Memory B cell (primary cell): ENCODE measurements at regions not wholly inside any gene's neighbourhood (a gene's known extent, or its start where the extent isn't known, plus 50 kb on each side); places are given as distances from the start of the nearest gene placed in this dataset.

Experiments used
- ATAC-seq: fragments of 150-1000 bp; cut with Tn5 transposase; 2 replicates; pipeline ENCODE4 v1.10.0; 2021; ENCODE audit warnings: low read depth, mild to moderate bottlenecking, moderate library complexity
- DNase-seq, 2 donors: peaks; one replicate each; pipeline ENCODE4 v3.0.0; 2022; ENCODE audit warnings: low spot score in 2 of 2
- H3K27ac Mint-ChIP-seq: one replicate; pipeline ENCODE4 v1.8.0; 2022; ENCODE audit warnings: mild to moderate bottlenecking, moderate library complexity, mixed read lengths
- H3K27me3 Mint-ChIP-seq: one replicate; pipeline ENCODE4 v1.8.0; 2022; ENCODE audit warnings: mixed read lengths
- H3K36me3 Mint-ChIP-seq: one replicate; pipeline ENCODE4 v1.8.0; 2022; ENCODE audit warnings: mild to moderate bottlenecking, mixed read lengths
- H3K4me1 Mint-ChIP-seq: one replicate; pipeline ENCODE4 v1.8.0; 2022; ENCODE audit warnings: mixed read lengths
- H3K4me3 Mint-ChIP-seq: one replicate; pipeline ENCODE4 v1.8.0; 2022; ENCODE audit warnings: mild to moderate bottlenecking, moderate library complexity, mixed read lengths
- H3K9me3 Mint-ChIP-seq: one replicate; pipeline ENCODE4 v1.8.0; 2022; ENCODE audit warnings: mixed read lengths

DNA sequence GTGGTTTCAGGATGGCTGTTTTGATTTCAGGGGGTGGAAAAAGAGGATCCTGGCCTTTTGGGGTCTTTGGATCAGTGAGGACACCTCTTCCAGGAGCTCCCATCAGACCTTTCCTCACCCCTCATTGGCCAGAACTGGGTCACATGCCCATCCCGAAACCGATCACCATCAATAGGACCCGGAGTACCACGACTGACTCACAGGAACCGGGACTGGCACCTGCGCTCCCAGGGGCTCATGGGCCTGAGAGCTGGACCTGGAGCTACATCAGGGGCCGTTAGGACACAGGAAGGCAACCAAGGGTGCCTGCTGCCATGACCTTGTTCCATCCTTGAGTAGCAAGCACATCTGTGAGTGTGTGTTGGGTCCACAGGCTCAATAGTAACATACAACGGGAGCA is 180.4 kb downstream of the BMP7 start:
- no peak overlapping the region for H3K27ac Mint-ChIP-seq
- peaks cover 14% of the 10 kb centered on the region for H3K27me3 Mint-ChIP-seq
- no peaks in the 10 kb centered on the region for H3K4me1 Mint-ChIP-seq
- H3K4me3 Mint-ChIP-seq, result no peak overlapping the region
- H3K9me3 Mint-ChIP-seq, result peaks cover 3% of the 10 kb centered on the region
- no peak for ATAC-seq
- no peak for DNase-seq
- H3K36me3 Mint-ChIP-seq, result no peaks in the 10 kb centered on the region

DNA sequence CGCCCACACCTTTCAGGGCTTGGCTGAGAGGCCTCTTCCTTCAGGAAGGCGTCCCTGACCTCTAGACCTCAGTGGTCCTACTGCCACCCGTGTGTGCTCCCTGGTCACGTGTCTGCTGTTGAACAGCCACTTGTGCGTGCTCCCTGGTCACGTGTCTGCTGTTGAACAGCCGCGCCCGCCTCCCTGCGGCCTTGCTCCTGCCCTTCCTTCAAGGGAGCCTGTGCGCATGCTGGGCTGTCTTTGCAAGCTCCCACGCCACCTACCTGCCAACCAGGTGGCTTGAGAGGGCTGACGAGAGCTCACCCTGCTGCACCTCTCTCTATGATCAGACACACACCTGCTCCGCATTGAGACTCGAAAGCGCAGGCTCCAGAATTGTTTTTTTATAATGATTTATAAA is 179.3 kb downstream of the BMP7 start:
- Mint-ChIP-seq H3K4me3 (no peak overlapping the region), H3K27me3 (peaks cover 14% of the 10 kb centered on the region), H3K36me3 (no peaks in the 10 kb centered on the region), H3K27ac (no peak overlapping the region), H3K4me1 (peaks cover 8% of the 10 kb centered on the region), H3K9me3 (peaks cover 5% of the 10 kb centered on the region)
- DNase-seq, result no peak
- no peak for ATAC-seq

GRCh38 chr20:57087705-57088104 is 178.7 kb downstream of the BMP7 start:
- Mint-ChIP-seq H3K4me1 (peaks cover 11% of the 10 kb centered on the region), H3K36me3 (no peaks in the 10 kb centered on the region), H3K27ac (no peak overlapping the region), H3K4me3 (no peak overlapping the region), H3K9me3 (peaks cover 5% of the 10 kb centered on the region), H3K27me3 (peaks cover 18% of the 10 kb centered on the region)
- DNase-seq (no peak), ATAC-seq (no peak)

GRCh38 chr20:57088436-57088835 is 178.0 kb downstream of the BMP7 start:
- Mint-ChIP-seq H3K4me3 (no peak overlapping the region), H3K27me3 (peaks cover 15% of the 10 kb centered on the region), H3K36me3 (no peaks in the 10 kb centered on the region), H3K27ac (no peak overlapping the region), H3K4me1 (peaks cover 11% of the 10 kb centered on the region), H3K9me3 (peaks cover 2% of the 10 kb centered on the region)
- no peak for ATAC-seq
- DNase-seq, result no peak

DNA sequence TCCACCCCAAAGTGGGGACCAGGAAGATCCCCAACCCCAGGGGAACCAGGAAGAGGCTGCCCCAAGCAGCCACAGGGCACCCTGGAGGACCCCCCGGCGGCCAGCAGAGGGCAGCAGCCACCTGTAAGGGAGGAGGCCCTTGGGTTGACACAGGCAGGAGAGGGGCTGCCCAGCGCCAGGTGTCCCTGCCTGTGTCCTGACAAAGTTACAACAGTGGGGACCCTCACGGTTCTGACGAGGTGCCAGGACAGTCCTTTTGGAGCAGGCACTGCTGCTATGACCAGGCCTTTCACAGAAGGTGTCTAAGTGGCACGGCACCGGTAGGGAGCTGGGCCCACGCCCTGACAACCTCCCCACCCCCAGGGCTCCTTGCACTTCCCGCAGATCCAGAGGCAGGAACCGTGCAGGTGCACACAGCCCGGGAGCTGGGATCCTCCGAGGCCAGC is 176.7 kb downstream of the BMP7 start:
- DNase-seq, result peak; percentile 18 to 36
- peaks cover 11% of the 10 kb centered on the region for H3K4me1 Mint-ChIP-seq
- peaks cover 17% of the 10 kb centered on the region for H3K27me3 Mint-ChIP-seq
- no peak overlapping the region for H3K27ac Mint-ChIP-seq
- ATAC-seq, result peak; percentile 63
- H3K9me3 Mint-ChIP-seq, result peaks cover 2% of the 10 kb centered on the region
- no peaks in the 10 kb centered on the region for H3K36me3 Mint-ChIP-seq
- H3K4me3 Mint-ChIP-seq, result no peak overlapping the region

DNA sequence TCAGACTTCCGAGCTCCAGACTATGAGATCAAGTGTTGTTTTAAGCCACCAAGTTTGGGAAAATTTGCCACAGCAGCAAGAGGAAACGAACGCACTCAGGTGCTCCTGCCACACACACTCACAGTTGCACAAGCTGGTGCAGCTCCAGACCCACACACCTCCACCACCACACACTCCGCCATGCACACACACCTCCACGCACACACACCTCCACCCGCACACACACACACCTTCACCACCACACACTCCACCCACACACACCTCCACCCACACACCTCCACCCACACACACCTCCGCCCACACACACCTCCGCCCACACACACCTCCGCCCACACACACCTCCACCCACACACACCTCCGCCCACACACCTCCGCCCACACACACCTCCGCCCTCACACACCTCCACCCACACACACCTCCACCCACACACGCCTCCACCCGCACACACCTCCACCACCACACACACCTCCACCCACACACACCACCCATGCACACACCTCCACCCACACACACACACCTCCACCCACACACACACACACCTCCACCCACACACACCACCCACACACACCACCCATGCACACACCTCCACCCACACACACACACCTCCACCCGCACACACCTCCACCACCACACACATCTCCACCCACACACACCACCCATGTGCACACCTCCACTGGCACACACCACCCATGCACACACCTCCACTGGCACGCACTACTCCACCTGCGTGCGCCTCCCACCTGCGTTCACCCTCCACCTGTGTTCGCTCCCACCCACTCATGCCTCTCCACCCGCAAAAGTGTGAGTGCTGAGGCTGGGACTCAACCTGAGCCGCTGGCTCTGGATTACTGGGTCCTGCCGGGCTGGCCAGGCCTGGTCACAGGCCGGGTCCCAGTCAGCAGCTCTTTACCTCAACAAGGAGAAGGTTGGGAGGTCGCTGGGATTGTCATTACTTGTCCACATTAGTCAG is 175.6 kb downstream of the BMP7 start:
- Mint-ChIP-seq H3K27ac (no peak overlapping the region), H3K36me3 (no peaks in the 10 kb centered on the region), H3K4me1 (peaks cover 11% of the 10 kb centered on the region), H3K4me3 (no peak overlapping the region), H3K9me3 (peaks cover 2% of the 10 kb centered on the region), H3K27me3 (peaks cover 19% of the 10 kb centered on the region)
- ATAC-seq (no peak), DNase-seq (no peak)

DNA sequence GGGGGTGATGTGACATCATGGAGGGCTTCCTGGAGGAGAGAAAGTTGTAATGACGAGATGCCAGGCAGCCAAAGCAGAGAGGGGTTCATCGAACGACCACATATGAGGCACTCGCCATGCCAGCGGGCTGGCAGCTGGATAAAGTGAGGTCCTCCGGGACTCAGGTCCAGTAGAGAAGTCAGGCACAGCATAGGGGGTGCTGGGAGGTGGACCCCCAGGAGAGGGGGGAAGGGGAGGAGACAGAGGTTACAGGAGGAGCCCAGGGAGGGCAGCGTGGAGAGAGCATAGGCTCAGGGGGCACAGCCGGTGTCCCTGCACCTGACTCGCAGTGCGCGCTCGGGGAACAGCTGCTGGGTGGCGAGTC is 174.7 kb downstream of the BMP7 start:
- no peak overlapping the region for H3K4me3 Mint-ChIP-seq

DNA sequence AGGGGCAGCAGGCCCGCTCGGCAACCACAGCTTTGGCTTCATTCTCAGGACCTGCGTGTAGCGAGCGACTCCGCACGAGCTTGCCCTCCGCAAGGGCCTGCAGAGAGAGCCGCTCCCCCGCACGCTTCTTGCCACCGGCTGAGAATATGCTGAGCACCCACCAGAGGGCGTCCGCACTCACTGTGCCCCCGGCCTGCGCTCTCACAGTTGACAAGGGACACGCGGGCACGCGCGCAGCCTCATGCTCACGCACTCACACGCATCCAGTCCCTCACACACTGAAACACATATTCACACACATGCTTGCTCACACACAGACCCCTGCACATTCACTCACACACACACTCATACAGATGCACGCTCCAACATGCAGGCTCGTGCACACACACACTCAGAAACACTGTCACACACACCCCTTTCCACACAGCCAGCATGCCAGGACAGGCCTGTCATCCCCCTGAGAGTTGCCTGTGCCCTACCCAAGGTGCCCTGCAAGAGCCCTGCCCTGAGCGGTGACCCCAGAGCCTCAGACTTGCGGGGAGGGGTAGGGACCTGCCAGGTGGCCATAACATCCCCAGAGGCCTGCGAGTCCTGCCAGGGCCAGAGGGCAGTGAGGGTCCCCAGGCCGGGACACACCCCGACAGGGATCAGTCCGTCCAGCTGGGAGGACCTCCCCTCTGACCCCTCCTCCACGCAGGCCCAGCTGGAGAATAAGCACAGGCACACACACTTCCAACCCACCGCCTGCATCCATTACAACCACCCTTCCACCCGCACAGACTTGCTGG is 174.1 kb downstream of the BMP7 start:
- Mint-ChIP-seq H3K4me3 (no peak overlapping the region), H3K9me3 (peaks cover 2% of the 10 kb centered on the region), H3K4me1 (peaks cover 11% of the 10 kb centered on the region), H3K27me3 (peaks cover 17% of the 10 kb centered on the region), H3K27ac (no peak overlapping the region), H3K36me3 (no peaks in the 10 kb centered on the region)
- ATAC-seq (peak; percentile 49), DNase-seq (peak; percentile 10 to 26)

More for the DNA sequence above, 174.7 kb downstream of the BMP7 start:
- Mint-ChIP-seq H3K36me3 (no peaks in the 10 kb centered on the region), H3K27ac (no peak overlapping the region), H3K4me1 (peaks cover 11% of the 10 kb centered on the region), H3K9me3 (peaks cover 2% of the 10 kb centered on the region), H3K27me3 (peaks cover 19% of the 10 kb centered on the region)
- DNase-seq (no peak), ATAC-seq (no peak)

DNA sequence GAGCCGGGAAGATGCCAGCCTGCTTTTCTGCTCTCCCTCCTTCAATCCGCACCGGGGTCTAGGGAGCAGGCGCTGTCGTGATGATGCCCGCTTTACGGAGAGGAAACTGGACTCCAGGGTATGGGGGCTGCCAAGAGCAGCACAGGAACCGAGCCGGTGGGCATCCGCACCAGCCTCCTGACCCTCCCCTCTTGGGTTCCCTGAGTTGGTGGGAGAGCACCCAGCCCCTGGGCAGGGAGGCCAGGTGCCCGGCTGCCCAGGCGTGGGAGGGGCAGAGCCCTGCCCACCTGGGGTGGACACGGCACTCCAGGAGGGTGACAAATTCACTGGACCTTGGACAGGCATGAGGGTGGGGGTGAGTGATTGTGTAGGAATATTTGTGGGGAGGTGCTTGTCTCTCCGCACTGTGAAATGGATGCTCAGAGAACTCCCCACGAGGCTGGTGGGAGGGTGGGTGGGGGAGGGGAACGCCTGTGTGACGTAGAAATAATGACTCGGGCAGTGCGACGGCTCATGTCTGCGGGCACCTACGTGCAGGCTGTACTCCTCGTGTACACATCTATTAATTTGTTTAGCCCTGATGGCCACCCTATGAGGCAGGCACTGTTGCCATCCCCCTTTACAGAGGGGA is 173.4 kb downstream of the BMP7 start:
- Mint-ChIP-seq H3K27me3 (peaks cover 12% of the 10 kb centered on the region), H3K4me3 (no peak overlapping the region), H3K4me1 (peaks cover 11% of the 10 kb centered on the region), H3K36me3 (no peaks in the 10 kb centered on the region), H3K27ac (no peak overlapping the region), H3K9me3 (peaks cover 2% of the 10 kb centered on the region)
- DNase-seq (no peak), ATAC-seq (no peak)

DNA sequence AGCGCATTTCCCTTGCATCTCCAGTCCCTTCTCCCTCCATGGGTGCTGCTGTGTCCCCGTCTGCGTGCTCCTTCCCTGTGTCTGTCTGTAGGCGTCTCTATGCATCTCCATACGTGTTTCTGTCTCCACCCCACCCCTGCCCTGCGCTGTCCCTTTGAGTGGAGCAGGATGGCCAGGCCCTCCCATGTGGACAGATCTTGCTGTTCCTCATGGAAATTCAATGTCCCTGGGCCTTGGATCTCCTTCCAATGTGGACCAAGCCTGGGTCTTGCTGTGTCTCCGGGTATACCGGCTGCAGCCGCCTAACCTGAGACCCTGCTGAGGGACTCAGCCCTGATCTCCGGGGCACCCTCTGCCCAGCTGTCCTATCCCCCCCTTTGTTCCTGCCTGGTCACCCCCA is 172.7 kb downstream of the BMP7 start:
- Mint-ChIP-seq H3K9me3 (peaks cover 2% of the 10 kb centered on the region), H3K36me3 (no peaks in the 10 kb centered on the region), H3K27ac (no peak overlapping the region), H3K4me3 (no peak overlapping the region), H3K27me3 (peaks cover 11% of the 10 kb centered on the region), H3K4me1 (peaks cover 11% of the 10 kb centered on the region)
- ATAC-seq (no peak), DNase-seq (no peak)

GRCh38 chr20:57094252-57094891 is 172.1 kb downstream of the BMP7 start:
- H3K4me3 Mint-ChIP-seq, result no peak overlapping the region
- no peak for DNase-seq
- no peaks in the 10 kb centered on the region for H3K36me3 Mint-ChIP-seq
- no peak overlapping the region for H3K27ac Mint-ChIP-seq
- H3K4me1 Mint-ChIP-seq, result peaks cover 11% of the 10 kb centered on the region
- ATAC-seq, result no peak
- H3K27me3 Mint-ChIP-seq, result peaks cover 9% of the 10 kb centered on the region
- H3K9me3 Mint-ChIP-seq, result peaks cover 2% of the 10 kb centered on the region

GRCh38 chr20:57094991-57095390 is 171.4 kb downstream of the BMP7 start:
- H3K4me3 Mint-ChIP-seq, result no peak overlapping the region
- peaks cover 9% of the 10 kb centered on the region for H3K27me3 Mint-ChIP-seq
- H3K4me1 Mint-ChIP-seq, result peaks cover 11% of the 10 kb centered on the region
- DNase-seq (no peak), ATAC-seq (no peak)
- no peak overlapping the region for H3K27ac Mint-ChIP-seq
- peaks cover 2% of the 10 kb centered on the region for H3K9me3 Mint-ChIP-seq
- H3K36me3 Mint-ChIP-seq, result no peaks in the 10 kb centered on the region

DNA sequence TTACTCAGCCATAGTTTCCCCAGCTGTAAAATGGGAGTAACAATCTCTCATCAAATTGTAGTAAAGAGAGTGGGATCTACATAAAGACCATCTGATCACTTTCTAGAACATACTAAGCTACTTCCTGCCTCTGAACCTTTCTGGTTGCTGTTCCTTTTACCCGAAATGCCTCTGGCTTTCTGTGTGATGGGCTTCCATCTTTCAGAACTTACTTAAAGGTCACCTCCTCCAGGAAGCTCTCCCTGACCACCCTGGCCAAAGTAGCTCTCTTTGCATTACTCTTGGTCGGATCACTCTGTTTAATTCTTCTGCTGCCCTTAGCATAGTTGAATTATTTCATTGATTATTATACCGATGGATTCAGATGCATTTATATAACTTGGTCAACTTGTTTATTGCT is 171.0 kb downstream of the BMP7 start:
- Mint-ChIP-seq H3K4me3 (no peak overlapping the region), H3K27me3 (peaks cover 8% of the 10 kb centered on the region), H3K9me3 (peaks cover 2% of the 10 kb centered on the region), H3K4me1 (peaks cover 11% of the 10 kb centered on the region), H3K36me3 (no peaks in the 10 kb centered on the region), H3K27ac (no peak overlapping the region)
- ATAC-seq (no peak), DNase-seq (no peak)
